ENCODE measurements at regions not wholly inside any gene's neighbourhood (a gene's known extent, or its start where the extent isn't known, plus 50 kb on each side); places are given as distances from the start of the nearest gene placed in this dataset.

DNA sequence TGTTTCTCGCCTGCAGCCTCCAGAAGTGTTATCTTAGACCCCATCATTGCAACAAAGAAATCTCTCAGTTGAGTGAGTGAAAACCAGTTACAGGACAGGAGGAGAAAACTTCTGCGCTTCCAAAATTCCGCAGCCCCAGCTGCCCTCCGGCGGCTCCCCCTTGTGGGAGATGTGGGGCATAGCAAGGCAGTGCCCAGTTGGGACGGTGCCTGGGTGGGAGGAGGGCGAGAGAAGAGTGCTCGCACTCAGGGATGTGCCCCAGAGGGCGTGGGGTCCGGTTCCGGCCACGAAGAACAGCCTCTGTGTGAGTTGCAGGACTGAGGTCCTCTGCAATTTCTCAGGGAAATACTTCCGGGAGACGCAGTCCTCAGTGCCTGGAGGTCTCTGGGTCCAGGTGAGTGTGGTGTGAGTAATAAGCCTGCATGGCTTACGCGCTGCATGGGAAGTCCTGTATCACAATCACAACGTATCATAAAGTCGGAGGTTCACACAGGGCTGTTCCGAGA, 87.0 kb upstream of the BLID start:
- TF ChIP-seq, protein P1, sequence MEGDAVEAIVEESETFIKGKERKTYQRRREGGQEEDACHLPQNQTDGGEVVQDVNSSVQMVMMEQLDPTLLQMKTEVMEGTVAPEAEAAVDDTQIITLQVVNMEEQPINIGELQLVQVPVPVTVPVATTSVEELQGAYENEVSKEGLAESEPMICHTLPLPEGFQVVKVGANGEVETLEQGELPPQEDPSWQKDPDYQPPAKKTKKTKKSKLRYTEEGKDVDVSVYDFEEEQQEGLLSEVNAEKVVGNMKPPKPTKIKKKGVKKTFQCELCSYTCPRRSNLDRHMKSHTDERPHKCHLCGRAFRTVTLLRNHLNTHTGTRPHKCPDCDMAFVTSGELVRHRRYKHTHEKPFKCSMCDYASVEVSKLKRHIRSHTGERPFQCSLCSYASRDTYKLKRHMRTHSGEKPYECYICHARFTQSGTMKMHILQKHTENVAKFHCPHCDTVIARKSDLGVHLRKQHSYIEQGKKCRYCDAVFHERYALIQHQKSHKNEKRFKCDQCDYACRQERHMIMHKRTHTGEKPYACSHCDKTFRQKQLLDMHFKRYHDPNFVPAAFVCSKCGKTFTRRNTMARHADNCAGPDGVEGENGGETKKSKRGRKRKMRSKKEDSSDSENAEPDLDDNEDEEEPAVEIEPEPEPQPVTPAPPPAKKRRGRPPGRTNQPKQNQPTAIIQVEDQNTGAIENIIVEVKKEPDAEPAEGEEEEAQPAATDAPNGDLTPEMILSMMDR (IDR thresholded peaks at IDR 0.05; ENCODE audit: borderline replicate concordance, extremely low read depth, low read length, poor library complexity, severe bottlenecking) = peak; percentile 84
- TF ChIP-seq EZH2 (IDR thresholded peaks at IDR 0.05; ENCODE audit: borderline replicate concordance, low read depth, low read length, severe bottlenecking) = no peak
